Lung (tissue), 11 donors: ENCODE measurements at regions not wholly inside any gene's neighbourhood (a gene's known extent, or its start where the extent isn't known, plus 50 kb on each side); places are given as distances from the start of the nearest gene placed in this dataset.

Source experiments
- ATAC-seq: fragments of 200-7000 bp; cut with Tn5 transposase; one replicate; pipeline ENCODE4 v1.9.1; 2020; ENCODE audit warnings: moderate number of reproducible peaks; ENCODE audit not compliant: insufficient read depth, low FRiP score
- DNase-seq, 3 donors: peaks; one replicate each; pipeline ENCODE4 v3.0.0-alpha.2; 2013 to 2017
- H3K27ac ChIP-seq, 2 donors: one replicate each; pipeline ENCODE4 v1.5.1; 2013; ENCODE audit warnings: mild to moderate bottlenecking in 2 of 2, moderate library complexity in 2 of 2, control low read depth in 1 of 2, inconsistent platforms in 1 of 2, low read depth in 1 of 2, low read length in 1 of 2
- H3K27me3 ChIP-seq, 3 donors: one replicate each; pipeline ENCODE4 v1.5.1; 2013; ENCODE audit warnings: low read length in 2 of 3; ENCODE audit not compliant: control insufficient read depth in 3 of 3, insufficient read depth in 3 of 3
- H3K36me3 ChIP-seq, 4 donors: one replicate each; pipeline ENCODE4 v1.5.1; 2013; ENCODE audit warnings: low read length in 4 of 4, mild to moderate bottlenecking in 1 of 4, moderate library complexity in 1 of 4; ENCODE audit not compliant: control insufficient read depth in 4 of 4, insufficient read depth in 4 of 4
- H3K4me1 ChIP-seq, 5 donors: one replicate each; pipeline ENCODE4 v1.5.1; 2013; ENCODE audit warnings: low read length in 5 of 5, mild to moderate bottlenecking in 2 of 5, moderate library complexity in 1 of 5; ENCODE audit not compliant: control insufficient read depth in 5 of 5, insufficient read depth in 5 of 5
- H3K4me3 ChIP-seq: one replicate; pipeline ENCODE4 v1.5.1; 2013; ENCODE audit warnings: mild to moderate bottlenecking, control low read depth, moderate library complexity
- H3K9ac ChIP-seq, 2 donors: one replicate each; pipeline ENCODE4 v1.5.1; 2013; ENCODE audit warnings: low read length in 2 of 2, control low read depth in 1 of 2; ENCODE audit not compliant: insufficient read depth in 1 of 2
- H3K9me3 ChIP-seq, 4 donors: one replicate each; pipeline ENCODE4 v1.5.1; 2013; ENCODE audit warnings: low read length in 3 of 4, mild to moderate bottlenecking in 1 of 4, moderate library complexity in 1 of 4; ENCODE audit not compliant: control insufficient read depth in 4 of 4, insufficient read depth in 3 of 4
- WGBS, 2 donors: extraction: QIAGEN DNeasy Blood & Tissue Kit; methylation state at CpG; one replicate each; pipeline ENCODE4 v1.1.7; 2013; 5-methylcytosine and 5-hydroxymethylcytosine counted together
- TF ChIP-seq, protein P1 (sequence below): IDR thresholded peaks from 2 replicates; pipeline ENCODE4 v1.5.1; 2012; ENCODE audit warnings: mild to moderate bottlenecking; ENCODE audit errors: control extremely low read depth, extremely low read depth
- donor health status: control.
- donor health status: control.
- donor health status: Bipolar disorder and iron deficiency.
- donor health status: healthy.
- donor health status: DM: yes; HTN: yes; CAD: no.

DNA sequence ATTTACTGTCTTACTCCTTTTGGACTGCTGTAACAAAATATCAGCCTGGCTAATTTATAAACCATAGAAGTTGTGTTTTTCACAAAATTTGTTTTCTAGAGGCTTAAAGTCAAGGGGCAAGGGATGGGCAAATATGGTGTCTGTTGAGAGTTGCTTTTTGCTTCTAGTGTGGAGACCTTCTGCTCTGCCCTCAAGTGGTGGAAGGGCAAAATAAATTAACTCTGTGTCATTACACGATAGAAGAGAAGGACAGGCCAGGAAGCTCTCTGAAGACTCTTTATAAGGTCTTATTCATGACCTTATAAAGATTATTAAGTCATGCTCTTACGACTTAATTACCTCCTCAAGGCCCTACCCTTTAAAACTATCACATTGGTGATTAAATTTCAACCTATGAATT lies 181.2 kb upstream of the LRATD1 start:
- no peak overlapping the region for H3K4me3 ChIP-seq
- H3K9ac ChIP-seq, result no peak overlapping the region
- H3K4me1 ChIP-seq, result no peaks in the 10 kb centered on the region
- no peaks in the 10 kb centered on the region for H3K36me3 ChIP-seq
- no peak overlapping the region for H3K27ac ChIP-seq
- DNase-seq (no peak), ATAC-seq (no peak)
- TF ChIP-seq, protein P1, sequence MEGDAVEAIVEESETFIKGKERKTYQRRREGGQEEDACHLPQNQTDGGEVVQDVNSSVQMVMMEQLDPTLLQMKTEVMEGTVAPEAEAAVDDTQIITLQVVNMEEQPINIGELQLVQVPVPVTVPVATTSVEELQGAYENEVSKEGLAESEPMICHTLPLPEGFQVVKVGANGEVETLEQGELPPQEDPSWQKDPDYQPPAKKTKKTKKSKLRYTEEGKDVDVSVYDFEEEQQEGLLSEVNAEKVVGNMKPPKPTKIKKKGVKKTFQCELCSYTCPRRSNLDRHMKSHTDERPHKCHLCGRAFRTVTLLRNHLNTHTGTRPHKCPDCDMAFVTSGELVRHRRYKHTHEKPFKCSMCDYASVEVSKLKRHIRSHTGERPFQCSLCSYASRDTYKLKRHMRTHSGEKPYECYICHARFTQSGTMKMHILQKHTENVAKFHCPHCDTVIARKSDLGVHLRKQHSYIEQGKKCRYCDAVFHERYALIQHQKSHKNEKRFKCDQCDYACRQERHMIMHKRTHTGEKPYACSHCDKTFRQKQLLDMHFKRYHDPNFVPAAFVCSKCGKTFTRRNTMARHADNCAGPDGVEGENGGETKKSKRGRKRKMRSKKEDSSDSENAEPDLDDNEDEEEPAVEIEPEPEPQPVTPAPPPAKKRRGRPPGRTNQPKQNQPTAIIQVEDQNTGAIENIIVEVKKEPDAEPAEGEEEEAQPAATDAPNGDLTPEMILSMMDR, result no peak
- peaks cover 0 to 12% (median 1%) of the 10 kb centered on the region in 4 donors for H3K9me3 ChIP-seq
- H3K27me3 ChIP-seq, result no peaks in the 10 kb centered on the region
- WGBS, 2 donors, result 65 to 73% methylated on average over 2 of the region's 2 CpGs

GRCh38 chr2:14454202-14454601 lies 178.3 kb upstream of the LRATD1 start:
- Histone ChIP-seq H3K27me3 (no peaks in the 10 kb centered on the region), H3K9ac (no peak overlapping the region), H3K36me3 (no peaks in the 10 kb centered on the region), H3K4me3 (no peak overlapping the region), H3K27ac (no peak overlapping the region), H3K4me1 (no peaks in the 10 kb centered on the region), H3K9me3 (peaks cover 0 to 12% (median 5%) of the 10 kb centered on the region in 4 donors)
- WGBS, 2 donors, result 78 to 81% methylated on average over 3 of the region's 3 CpGs
- TF ChIP-seq, protein P1, result no peak
- ATAC-seq, result no peak
- DNase-seq, result no peak

DNA sequence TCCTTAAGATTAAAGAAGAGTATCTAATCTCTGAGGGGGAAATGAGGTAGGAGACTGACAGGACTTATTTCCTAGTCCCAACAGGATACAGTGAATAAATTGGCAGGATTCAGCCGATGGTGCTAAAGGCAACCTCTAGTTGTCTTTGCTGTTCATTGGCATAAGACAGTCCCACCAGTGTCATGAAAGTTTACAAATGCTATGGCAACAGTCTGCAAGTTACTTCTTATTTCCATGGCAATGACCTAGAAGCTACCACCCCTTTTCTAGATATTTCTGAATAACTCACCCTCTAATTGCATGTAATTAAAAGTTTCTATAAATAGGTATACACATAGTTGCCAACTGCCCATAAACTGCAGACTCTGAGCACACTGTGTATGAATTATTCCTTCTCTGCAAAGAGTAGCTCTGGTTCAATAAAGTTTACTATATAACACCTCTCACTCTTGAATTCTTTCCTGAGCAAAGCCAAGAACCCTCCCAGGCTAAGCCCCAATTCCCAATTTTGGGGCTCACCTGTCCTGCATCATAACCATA lies 172.7 kb upstream of the LRATD1 start:
- no peak overlapping the region for H3K27ac ChIP-seq
- H3K36me3 ChIP-seq, result no peaks in the 10 kb centered on the region
- 68 to 79% methylated on average over 1 of the region's 1 CpG for WGBS, 2 donors
- H3K9me3 ChIP-seq, result peaks cover 0 to 16% (median 2%) of the 10 kb centered on the region in 4 donors
- no peak for ATAC-seq
- no peaks in the 10 kb centered on the region for H3K27me3 ChIP-seq
- no peak overlapping the region for H3K4me3 ChIP-seq
- no peak for DNase-seq
- H3K9ac ChIP-seq, result no peak overlapping the region
- no peaks in the 10 kb centered on the region for H3K4me1 ChIP-seq
- TF ChIP-seq, protein P1, result no peak

DNA sequence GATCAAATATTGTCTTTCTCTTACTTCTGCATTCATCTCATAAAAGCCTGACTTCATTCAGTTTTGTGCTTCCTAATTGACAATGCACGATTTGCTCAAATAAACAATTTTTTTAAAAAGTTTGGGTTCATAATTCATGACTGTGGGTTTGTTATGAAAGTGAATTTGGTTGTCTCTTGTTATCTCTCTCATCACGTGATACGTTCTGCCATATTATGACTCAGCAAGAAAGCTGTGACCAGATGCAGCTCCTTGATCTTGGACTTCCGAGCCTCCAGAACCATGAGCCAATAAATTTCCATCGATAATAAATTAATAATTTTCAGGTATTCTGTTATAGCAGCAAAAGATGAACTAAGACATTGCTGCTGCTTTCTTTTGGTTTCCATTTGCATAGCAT lies 156.5 kb upstream of the LRATD1 start:
- TF ChIP-seq, protein P1, result no peak
- Histone ChIP-seq H3K4me1 (no peaks in the 10 kb centered on the region), H3K9me3 (no peaks in the 10 kb centered on the region), H3K27me3 (no peaks in the 10 kb centered on the region), H3K36me3 (no peaks in the 10 kb centered on the region), H3K4me3 (no peak overlapping the region), H3K27ac (no peak overlapping the region), H3K9ac (no peak overlapping the region)
- ATAC-seq (no peak), DNase-seq (no peak)
- WGBS, 2 donors, result 79 to 84% methylated on average over 5 of the region's 5 CpGs
